ENCODE measurements at regions not wholly inside any gene's neighbourhood (a gene's known extent, or its start where the extent isn't known, plus 50 kb on each side); places are given as distances from the start of the nearest gene placed in this dataset.

DNA sequence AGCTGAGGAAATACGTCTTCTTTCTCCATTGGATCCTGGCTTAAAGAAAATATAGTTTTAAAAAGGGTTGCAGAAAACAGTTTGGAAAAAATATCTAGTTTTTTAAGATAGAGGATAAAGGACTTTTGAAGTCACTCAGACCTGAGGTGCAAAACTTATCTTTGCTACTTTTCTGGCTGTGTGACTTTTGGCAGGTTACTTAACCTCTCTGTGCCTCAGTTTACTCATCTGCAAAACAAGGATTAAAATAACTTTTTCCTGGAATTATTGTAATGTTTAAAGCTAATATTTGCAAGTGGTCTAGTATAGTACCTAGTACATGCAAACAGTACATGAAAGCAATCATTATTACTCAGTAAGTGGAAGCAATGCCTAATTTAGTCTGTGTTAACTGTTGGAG, 176.8 kb downstream of the TBX5 start:
- H3K9me3 Mint-ChIP-seq, result no peaks in the 10 kb centered on the region
- H3K4me3 Mint-ChIP-seq, result no peak overlapping the region
- DNase-seq, result no peak
- no peak overlapping the region for H3K27ac Mint-ChIP-seq
- H3K4me1 Mint-ChIP-seq, result no peaks in the 10 kb centered on the region
- no peaks in the 10 kb centered on the region for H3K36me3 Mint-ChIP-seq
- CTCF ChIA-PET, result no interaction called here
- no peaks in the 10 kb centered on the region for H3K27me3 Mint-ChIP-seq

DNA sequence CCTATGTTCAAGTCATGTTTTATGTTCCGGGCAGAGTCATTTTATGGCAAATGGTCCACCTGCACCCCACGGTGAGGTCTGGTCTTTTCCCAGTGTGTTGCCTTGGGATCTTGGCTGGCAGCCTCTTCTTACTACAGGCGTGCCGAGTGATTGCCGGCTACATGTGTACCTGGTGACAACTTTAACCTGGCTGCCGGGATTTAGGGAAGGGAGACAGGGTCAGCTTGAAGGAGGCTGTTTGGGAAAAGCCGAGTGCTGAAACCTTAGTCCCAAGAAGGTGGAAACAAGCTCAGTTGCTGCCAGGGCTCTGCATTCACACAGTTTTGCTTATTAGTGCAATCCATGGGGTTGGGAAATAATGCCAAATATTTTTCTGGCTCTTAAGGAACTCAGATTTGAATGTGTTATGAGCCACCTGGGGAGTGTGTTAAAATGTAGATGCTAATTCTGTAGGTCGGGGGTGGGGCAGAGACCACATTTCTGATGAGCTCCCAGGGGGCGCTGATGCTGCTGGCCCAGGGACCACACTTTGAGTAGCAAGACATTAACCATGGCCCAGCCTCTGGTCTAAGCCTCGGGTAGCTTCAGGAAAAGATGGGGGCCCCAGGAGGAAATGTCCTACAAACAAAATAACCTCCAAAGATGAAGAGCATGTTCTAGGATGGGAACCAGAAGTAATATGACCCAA, 179.6 kb downstream of the TBX5 start:
- CTCF ChIA-PET, result no interaction called here
- H3K4me3 Mint-ChIP-seq, result no peak overlapping the region

DNA sequence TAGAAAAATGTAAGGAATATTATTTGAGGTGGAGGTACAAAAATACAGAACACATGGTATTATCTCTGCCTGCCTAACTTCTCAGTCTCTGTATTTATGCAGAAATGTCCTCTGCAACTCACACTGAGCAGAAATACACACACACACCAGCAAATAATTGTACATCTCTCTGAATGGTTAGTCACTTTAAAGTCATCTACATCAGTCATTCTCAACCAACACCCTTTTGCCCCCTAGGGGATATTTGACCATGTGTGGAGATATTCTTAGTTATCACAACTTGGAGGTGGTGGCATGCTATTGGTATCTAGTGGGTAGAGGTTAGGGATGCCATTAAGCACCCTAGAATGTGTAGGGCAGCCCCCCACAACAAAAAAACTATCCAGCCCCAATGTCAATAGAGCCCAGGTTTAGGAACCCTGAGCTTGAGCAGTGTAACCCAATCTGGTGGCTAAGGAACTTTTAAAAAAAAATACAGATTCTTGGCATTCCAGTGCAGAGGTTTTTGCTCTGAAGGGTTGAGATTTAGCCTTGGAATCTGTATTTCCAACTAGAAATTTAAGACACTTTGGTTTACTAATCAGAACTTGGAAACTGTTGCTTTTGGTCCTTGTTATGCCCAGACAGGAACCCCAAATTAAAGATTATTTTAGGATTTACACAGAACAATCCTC, 183.8 kb downstream of the TBX5 start:
- Mint-ChIP-seq H3K9me3 (peaks cover 5% of the 10 kb centered on the region), H3K27ac (no peak overlapping the region)

More for the DNA sequence above, 179.6 kb downstream of the TBX5 start:
- H3K27me3 Mint-ChIP-seq, result no peaks in the 10 kb centered on the region
- no peak overlapping the region for H3K27ac Mint-ChIP-seq
- no peaks in the 10 kb centered on the region for H3K36me3 Mint-ChIP-seq
- no peaks in the 10 kb centered on the region for H3K9me3 Mint-ChIP-seq
- DNase-seq, result no peak
- no peaks in the 10 kb centered on the region for H3K4me1 Mint-ChIP-seq

DNA sequence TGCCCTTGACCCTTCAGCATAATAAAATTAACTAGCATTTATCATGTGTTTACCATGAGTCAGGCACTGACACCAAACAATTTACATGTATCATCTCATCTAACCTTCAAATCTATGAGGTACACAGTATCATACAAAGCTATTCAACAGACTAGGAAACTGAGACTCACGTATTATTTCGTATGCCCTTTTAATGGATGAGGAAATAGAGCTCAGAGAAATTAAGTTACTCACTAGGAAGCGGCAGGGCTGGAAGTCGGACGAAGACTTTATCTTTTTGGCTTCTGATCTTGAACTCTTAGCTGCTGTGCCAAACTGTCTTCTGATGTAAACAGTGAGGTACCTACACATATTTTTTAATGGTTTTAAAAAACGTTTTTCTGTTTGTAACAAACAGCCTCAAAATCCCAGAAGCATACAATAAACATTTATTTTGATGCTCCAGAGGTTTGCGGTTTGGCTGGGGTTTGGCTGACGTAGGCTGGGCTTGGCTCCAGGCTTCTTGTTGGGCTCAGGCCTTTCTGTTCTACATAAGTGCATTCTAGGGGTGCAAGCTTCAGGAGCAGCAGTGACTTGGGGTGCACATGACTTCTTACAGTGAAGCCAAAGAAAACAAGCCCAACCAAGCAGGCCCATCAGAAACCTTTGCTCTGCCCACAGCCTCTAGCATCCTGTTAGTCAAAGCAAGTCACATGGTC, 184.7 kb downstream of the TBX5 start:
- no peaks in the 10 kb centered on the region for H3K36me3 Mint-ChIP-seq
- no peaks in the 10 kb centered on the region for H3K27me3 Mint-ChIP-seq
- H3K9me3 Mint-ChIP-seq, result peaks cover 5% of the 10 kb centered on the region
- no peak overlapping the region for H3K4me3 Mint-ChIP-seq
- CTCF ChIA-PET, result no interaction called here
- H3K27ac Mint-ChIP-seq, result no peak overlapping the region
- no peak for DNase-seq
- no peaks in the 10 kb centered on the region for H3K4me1 Mint-ChIP-seq

More for the DNA sequence above, 183.8 kb downstream of the TBX5 start:
- Mint-ChIP-seq H3K27me3 (no peaks in the 10 kb centered on the region), H3K4me3 (no peak overlapping the region), H3K4me1 (no peaks in the 10 kb centered on the region), H3K36me3 (no peaks in the 10 kb centered on the region)
- no peak for DNase-seq
- CTCF ChIA-PET, result no interaction called here

DNA sequence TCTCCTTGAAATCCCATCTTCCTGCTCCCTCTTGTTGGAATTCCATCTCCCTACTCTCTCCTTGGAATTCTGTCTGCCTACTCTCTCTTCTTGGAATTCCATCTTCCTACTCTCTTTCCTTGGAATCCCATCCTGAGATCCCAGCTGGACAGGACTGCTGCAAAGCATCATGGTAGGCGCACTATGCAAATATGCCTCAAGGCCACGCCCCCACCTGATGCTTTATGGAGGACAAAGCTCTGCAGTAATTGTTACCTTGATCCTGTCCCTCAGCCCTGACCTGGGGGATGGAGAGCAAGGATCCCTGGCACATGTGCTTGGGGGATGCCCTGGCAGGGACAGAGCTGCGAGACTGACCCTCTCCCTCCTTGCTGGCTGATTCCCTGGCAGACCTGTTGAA, 185.6 kb downstream of the TBX5 start:
- no peak overlapping the region for H3K4me3 Mint-ChIP-seq
- H3K36me3 Mint-ChIP-seq, result no peaks in the 10 kb centered on the region
- CTCF ChIA-PET, result no interaction called here
- H3K27me3 Mint-ChIP-seq, result no peaks in the 10 kb centered on the region
- H3K4me1 Mint-ChIP-seq, result no peaks in the 10 kb centered on the region
- DNase-seq, result no peak
- H3K27ac Mint-ChIP-seq, result no peak overlapping the region
- peaks cover 5% of the 10 kb centered on the region for H3K9me3 Mint-ChIP-seq

DNA sequence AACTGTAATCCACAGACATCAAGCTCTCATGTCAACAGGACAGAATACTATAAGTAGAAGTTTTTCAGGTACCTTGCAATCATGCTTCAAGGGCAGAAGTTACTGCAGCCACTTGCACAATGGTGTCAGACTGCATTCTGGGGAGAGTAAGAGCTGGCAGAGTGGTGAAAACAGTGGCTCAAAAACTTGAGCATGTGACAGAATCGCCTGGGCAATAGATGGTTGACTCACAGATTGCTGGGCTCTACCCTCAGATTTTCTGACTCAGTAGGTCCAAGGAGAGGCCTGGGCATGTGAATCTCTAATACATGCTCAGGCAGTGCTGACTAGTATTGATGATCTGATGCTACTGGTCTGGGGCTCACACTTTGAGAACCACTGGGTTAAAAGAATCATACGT, 187.8 kb downstream of the TBX5 start:
- DNase-seq, result no peak
- Mint-ChIP-seq H3K36me3 (no peaks in the 10 kb centered on the region), H3K27ac (no peak overlapping the region), H3K4me3 (no peak overlapping the region), H3K27me3 (no peaks in the 10 kb centered on the region), H3K4me1 (no peaks in the 10 kb centered on the region), H3K9me3 (peaks cover 5% of the 10 kb centered on the region)
- CTCF ChIA-PET, result no interaction called here

DNA sequence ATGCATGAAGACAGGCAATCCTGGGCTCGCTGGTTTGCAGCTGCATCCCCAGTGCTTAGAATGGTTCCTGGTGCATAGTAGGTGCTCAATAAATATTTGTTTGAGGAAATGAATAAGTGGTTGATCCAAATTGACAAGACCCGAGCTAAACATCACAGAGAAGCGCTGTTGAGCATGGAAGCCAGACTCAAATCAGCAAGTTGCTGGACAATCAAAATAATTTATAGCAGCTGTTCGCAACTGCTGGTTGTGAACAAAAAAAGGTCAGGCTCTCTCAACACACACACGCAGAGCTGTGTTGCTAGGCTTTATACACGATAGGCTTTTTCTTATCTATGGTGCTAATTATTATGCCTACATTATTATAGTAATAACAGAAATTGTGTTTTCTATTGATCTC, 190.2 kb downstream of the TBX5 start:
- Mint-ChIP-seq H3K4me1 (no peaks in the 10 kb centered on the region), H3K27ac (no peak overlapping the region), H3K27me3 (no peaks in the 10 kb centered on the region), H3K36me3 (no peaks in the 10 kb centered on the region), H3K4me3 (no peak overlapping the region), H3K9me3 (peaks cover 5% of the 10 kb centered on the region)
- CTCF ChIA-PET, result no interaction called here
- no peak for DNase-seq

DNA sequence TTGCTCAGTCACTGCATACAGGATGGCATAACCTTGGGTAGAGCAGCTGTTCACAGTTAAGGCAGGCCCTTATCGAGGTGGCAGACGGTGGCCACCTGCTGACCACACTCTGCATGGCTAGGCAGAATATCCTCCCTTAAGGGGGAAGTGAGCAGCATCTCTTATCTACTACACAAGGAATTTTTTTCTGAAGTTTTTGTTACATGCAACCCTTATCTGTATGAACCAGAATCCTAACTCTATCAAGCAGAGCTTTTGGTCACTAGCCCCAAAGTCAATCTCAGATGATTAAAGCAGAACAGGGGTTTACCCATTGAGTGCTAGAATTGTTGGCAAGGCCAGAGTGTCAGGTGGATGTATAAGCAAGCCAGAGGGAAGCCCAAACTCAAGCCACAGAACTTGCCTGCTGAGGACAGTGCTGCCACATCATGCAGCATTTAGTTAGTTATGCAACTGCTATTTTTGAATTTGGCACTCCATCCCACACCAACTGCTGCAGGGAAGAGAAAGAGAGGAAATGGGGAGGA, 192.8 kb downstream of the TBX5 start:
- no peak for DNase-seq
- Mint-ChIP-seq H3K27ac (no peak overlapping the region), H3K36me3 (no peaks in the 10 kb centered on the region), H3K4me3 (no peak overlapping the region), H3K9me3 (no peaks in the 10 kb centered on the region), H3K27me3 (no peaks in the 10 kb centered on the region), H3K4me1 (no peaks in the 10 kb centered on the region)
- CTCF ChIA-PET, result no interaction called here

DNA sequence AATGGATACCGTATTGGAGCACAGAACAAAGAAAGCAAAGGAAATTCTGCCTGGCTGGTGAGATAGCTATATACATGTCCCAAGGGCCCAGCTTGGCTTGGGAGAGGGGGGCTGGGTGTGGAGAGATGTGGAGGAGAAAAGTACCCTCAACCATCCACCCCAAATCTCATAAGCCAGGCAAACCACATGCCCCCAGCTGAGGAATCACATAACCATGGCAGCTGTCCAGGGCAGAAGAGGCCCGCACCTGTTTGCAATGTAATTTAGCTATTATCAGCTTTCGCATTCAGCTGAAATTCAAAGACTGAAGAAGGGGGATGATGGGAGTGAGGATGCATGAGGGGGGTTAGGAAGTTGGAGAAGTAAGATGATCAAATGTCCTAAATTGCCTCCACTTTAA, 196.1 kb downstream of the TBX5 start:
- no peaks in the 10 kb centered on the region for H3K36me3 Mint-ChIP-seq
- no peak overlapping the region for H3K27ac Mint-ChIP-seq
- CTCF ChIA-PET, result no interaction called here
- no peak for DNase-seq
- H3K27me3 Mint-ChIP-seq, result no peaks in the 10 kb centered on the region
- H3K4me3 Mint-ChIP-seq, result no peak overlapping the region
- no peaks in the 10 kb centered on the region for H3K9me3 Mint-ChIP-seq
- H3K4me1 Mint-ChIP-seq, result no peaks in the 10 kb centered on the region

DNA sequence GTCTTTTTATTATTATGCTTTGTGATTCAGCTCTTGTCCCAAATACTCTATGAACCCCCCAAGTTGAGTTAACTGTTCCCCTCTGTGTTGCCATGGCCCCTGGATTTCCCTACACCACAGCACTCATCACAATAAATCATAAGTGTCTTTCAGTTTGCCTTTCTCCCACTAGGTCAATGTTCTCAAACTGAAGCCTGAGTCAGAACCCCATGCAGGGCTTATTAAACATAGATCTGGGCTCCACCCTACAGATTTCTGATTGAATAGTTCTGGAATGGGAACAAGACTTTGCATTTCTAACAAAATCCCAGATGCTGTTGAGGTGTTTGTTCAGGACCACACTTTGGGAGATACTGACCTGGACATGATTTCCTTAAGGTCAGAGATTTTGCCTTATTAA, 199.4 kb downstream of the TBX5 start:
- CTCF ChIA-PET, result no interaction called here
- H3K4me3 Mint-ChIP-seq, result no peak overlapping the region
- H3K9me3 Mint-ChIP-seq, result no peaks in the 10 kb centered on the region
- no peak for DNase-seq
- H3K4me1 Mint-ChIP-seq, result no peaks in the 10 kb centered on the region
- no peaks in the 10 kb centered on the region for H3K27me3 Mint-ChIP-seq
- no peaks in the 10 kb centered on the region for H3K36me3 Mint-ChIP-seq
- no peak overlapping the region for H3K27ac Mint-ChIP-seq

DNA sequence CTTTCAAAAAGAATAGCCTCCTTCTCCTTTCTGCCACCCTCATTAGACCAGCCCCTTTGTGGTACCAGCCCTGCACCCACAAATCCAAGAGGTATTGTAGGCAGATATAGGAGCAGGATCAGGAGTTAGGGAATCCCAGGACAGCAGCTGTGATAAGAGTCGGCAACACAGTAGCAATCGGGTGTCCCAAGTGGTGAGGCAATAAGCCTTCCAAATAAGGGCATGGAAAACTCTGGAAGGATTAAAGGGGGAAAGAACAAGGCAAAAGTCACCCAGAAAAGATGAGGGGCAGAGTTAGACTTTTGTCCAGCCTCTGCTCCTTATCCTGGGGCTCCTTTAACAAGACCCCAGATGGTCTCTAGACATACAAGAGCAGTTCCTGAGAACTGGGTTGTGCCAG, 204.2 kb downstream of the TBX5 start:
- no peaks in the 10 kb centered on the region for H3K9me3 Mint-ChIP-seq
- no peak for DNase-seq
- no peaks in the 10 kb centered on the region for H3K36me3 Mint-ChIP-seq
- no peak overlapping the region for H3K4me3 Mint-ChIP-seq
- no peaks in the 10 kb centered on the region for H3K4me1 Mint-ChIP-seq
- CTCF ChIA-PET, result no interaction called here
- no peak overlapping the region for H3K27ac Mint-ChIP-seq
- H3K27me3 Mint-ChIP-seq, result no peaks in the 10 kb centered on the region

DNA sequence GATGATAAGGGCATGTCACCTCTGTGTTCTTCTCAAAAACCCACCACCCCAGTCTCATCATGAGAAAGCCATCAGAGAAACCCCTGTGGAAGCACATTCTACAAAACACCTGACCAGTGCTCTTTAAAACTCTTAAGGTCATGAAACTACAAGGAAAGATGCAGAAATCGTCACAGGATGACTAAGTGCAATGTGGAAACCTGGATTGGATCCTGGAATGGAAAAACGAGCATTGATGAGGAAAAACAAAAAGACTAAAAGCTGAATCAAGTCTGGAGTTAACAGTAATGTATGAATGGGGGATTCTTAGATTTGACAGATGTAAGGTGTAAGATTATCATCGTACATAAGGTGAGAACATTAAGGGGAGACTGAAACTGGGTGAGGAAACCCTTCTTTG, 211.0 kb downstream of the TBX5 start:
- no peak overlapping the region for H3K27ac Mint-ChIP-seq
- no peaks in the 10 kb centered on the region for H3K4me1 Mint-ChIP-seq
- CTCF ChIA-PET, result no interaction called here
- H3K27me3 Mint-ChIP-seq, result no peaks in the 10 kb centered on the region
- no peak for DNase-seq
- peaks cover 3% of the 10 kb centered on the region for H3K9me3 Mint-ChIP-seq
- H3K36me3 Mint-ChIP-seq, result no peaks in the 10 kb centered on the region
- no peak overlapping the region for H3K4me3 Mint-ChIP-seq

DNA sequence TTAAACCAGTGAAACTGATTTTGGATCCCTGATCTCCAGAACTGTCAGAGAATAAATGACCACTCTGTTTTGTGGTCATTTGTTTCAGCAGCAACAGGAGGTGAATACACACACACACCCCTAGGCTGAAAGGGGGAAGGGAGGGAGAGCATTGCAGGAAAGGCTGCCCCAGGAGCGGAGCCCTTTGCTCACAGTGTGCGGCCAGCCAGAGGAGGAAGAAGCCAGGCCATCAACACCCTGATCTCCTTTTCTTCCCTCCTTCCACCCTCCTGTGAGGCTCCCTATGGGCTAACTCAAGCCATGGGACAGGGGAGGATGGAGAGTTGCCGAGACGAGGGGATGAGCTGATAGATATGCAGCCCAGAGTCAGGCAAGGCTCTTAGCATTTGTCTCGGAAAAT, 211.9 kb downstream of the TBX5 start:
- H3K4me3 Mint-ChIP-seq, result no peak overlapping the region
- H3K36me3 Mint-ChIP-seq, result no peaks in the 10 kb centered on the region
- H3K4me1 Mint-ChIP-seq, result no peaks in the 10 kb centered on the region
- CTCF ChIA-PET, result no interaction called here
- no peak for DNase-seq
- H3K9me3 Mint-ChIP-seq, result peaks cover 3% of the 10 kb centered on the region
- H3K27me3 Mint-ChIP-seq, result no peaks in the 10 kb centered on the region
- H3K27ac Mint-ChIP-seq, result no peak overlapping the region

DNA sequence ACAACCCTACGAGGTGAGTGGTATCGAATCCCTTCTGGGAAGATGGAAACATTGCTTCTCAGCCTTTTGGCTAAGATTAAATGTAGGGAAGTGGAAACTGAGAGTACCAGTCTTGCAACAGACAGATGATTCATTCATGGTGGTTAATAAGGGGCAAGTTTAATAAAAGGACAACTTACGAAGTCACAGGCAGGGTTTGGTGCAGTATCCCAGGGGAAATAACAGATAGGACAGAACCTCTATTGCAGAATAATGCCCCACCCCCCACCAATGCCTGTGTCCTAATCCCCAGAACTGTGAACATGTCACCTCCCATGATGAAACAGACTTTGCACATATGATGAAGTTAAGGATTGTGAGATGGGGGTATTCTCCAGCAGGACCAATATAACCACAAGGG, 212.5 kb downstream of the TBX5 start:
- Mint-ChIP-seq H3K27ac (no peak overlapping the region), H3K9me3 (peaks cover 3% of the 10 kb centered on the region), H3K27me3 (no peaks in the 10 kb centered on the region), H3K36me3 (no peaks in the 10 kb centered on the region), H3K4me3 (no peak overlapping the region), H3K4me1 (no peaks in the 10 kb centered on the region)
- no peak for DNase-seq
- CTCF ChIA-PET, result no interaction called here

DNA sequence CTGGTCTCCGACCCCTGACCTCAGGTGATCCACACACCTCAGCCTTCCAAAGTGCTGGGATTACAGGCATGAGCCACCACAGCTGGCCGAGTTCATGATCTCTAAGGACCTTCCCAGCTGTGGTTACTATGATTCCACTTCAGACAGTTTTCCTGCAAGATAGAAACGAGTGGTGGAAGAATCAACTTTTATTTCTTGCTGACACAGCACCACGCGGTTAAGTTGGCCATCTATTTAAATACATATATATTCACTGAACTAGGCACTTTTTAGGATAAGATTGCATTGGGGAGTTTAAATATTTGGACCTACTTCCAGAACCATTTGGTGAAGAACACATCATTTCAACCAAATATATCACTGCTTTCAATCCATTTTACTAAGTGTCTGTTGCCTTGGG, 213.4 kb downstream of the TBX5 start:
- no peak for DNase-seq
- no peak overlapping the region for H3K4me3 Mint-ChIP-seq
- no peaks in the 10 kb centered on the region for H3K4me1 Mint-ChIP-seq
- no peak overlapping the region for H3K27ac Mint-ChIP-seq
- H3K9me3 Mint-ChIP-seq, result peaks cover 3% of the 10 kb centered on the region
- CTCF ChIA-PET, result no interaction called here
- H3K36me3 Mint-ChIP-seq, result no peaks in the 10 kb centered on the region
- H3K27me3 Mint-ChIP-seq, result no peaks in the 10 kb centered on the region

All from activated naive CD4-positive, alpha-beta T cell treated with anti-CD3 and anti-CD28 coated beads, Interleukin-2, amount 10 ng/mL, durations not matched to agents 7 days and 5 days (primary cell).